Testis (tissue), 2 donors: ENCODE measurements at regions not wholly inside any gene's neighbourhood (a gene's known extent, or its start where the extent isn't known, plus 50 kb on each side); places are given as distances from the start of the nearest gene placed in this dataset.

ENCODE experiments used
- DNase-seq: peaks from one replicate; pipeline ENCODE4 v3.0.0-alpha.2; 2019
- H3K27ac ChIP-seq, 2 donors: fragments of 200-600 bp; sonication (generic); one replicate each; pipeline ENCODE4 v1.5.1; 2019
- H3K27me3 ChIP-seq: fragments of 200-600 bp; sonication (generic); one replicate; pipeline ENCODE4 v1.5.1; 2019
- H3K36me3 ChIP-seq: fragments of 200-600 bp; sonication (generic); one replicate; pipeline ENCODE4 v1.5.1; 2017; ENCODE audit warnings: low read depth; ENCODE audit errors: missing control alignments
- H3K4me1 ChIP-seq: fragments of 200-600 bp; sonication (generic); one replicate; pipeline ENCODE4 v1.5.1; 2019
- H3K4me3 ChIP-seq, 2 donors: fragments of 200-600 bp; sonication (generic); one replicate each; pipeline ENCODE4 v1.5.1; 2017 to 2019
- H3K9me3 ChIP-seq: fragments of 200-600 bp; sonication (generic); one replicate; pipeline ENCODE4 v1.5.1; 2017
- CTCF ChIP-seq, 3 experiments: fragments of 450-650 bp in 2 of 3; fragments of 200-600 bp in 1 of 3; sonication (generic) in 1 of 3; IDR thresholded peaks; one replicate each; pipeline ENCODE4 v1.5.1; 2016 to 2019; ENCODE audit warnings: antibody characterized with exemption in 3 of 3, mild to moderate bottlenecking in 2 of 3, moderate library complexity in 1 of 3
- POLR2A ChIP-seq: fragments of 450-650 bp; IDR thresholded peaks from one replicate; pipeline ENCODE4 v1.6.1; 2017; ENCODE audit warnings: antibody characterized with exemption, mild to moderate bottlenecking, moderate library complexity
- WGBS, 2 donors: methylation state at CpG; one replicate each; pipeline ENCODE4 v1.1.5; 2018; 5-methylcytosine and 5-hydroxymethylcytosine counted together
- intact Hi-C: fragments of 100-400 bp; cut with DNase I; formaldehyde crosslinking; loops from one replicate; pipeline ENCODE4 v1.15.1; 2023; ENCODE audit warnings: low total_unique reads

DNA sequence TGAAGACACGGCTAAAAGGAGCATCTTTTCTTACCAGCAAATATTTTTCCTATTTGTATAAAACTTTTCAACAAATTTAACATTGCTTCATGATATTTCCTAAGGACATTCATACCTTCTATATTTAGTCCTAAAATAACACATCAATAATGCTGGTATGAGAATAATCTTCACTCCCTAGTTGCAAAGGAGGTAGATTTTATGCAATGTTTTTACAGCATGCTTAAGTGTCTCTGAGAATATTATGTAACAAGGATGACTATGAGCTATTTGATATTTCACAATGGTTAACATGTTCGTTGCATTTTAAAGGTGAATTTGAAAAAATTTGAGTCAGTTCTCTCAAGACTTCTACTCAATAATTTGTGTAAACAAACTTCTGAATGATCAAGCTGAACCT, 506.7 kb downstream of the NUP35 start:
- Histone ChIP-seq H3K4me1 (no peaks in the 10 kb centered on the region), H3K4me3 (no peak overlapping the region), H3K36me3 (no peaks in the 10 kb centered on the region), H3K27ac (no peak overlapping the region), H3K27me3 (no peaks in the 10 kb centered on the region), H3K9me3 (no peaks in the 10 kb centered on the region)
- no peak for TF ChIP-seq POLR2A
- no peak for TF ChIP-seq CTCF (IDR thresholded peaks at IDR 0.05)
- intact Hi-C loops, result no loop called here
- WGBS, 2 donors, result 85 to 97% methylated on average over 2 of the region's 2 CpGs
- no peak for DNase-seq

GRCh38 chr2:183656121-183656520, 531.9 kb downstream of the NUP35 start:
- Histone ChIP-seq H3K36me3 (no peaks in the 10 kb centered on the region), H3K4me1 (no peaks in the 10 kb centered on the region), H3K27me3 (no peaks in the 10 kb centered on the region), H3K4me3 (no peak overlapping the region), H3K9me3 (no peaks in the 10 kb centered on the region), H3K27ac (no peak overlapping the region)
- intact Hi-C loops, result no loop called here
- 70 to 71% methylated on average over 1 of the region's 1 CpG for WGBS, 2 donors
- no peak for DNase-seq
- TF ChIP-seq CTCF (IDR thresholded peaks at IDR 0.05) (no peak), POLR2A (no peak)

DNA sequence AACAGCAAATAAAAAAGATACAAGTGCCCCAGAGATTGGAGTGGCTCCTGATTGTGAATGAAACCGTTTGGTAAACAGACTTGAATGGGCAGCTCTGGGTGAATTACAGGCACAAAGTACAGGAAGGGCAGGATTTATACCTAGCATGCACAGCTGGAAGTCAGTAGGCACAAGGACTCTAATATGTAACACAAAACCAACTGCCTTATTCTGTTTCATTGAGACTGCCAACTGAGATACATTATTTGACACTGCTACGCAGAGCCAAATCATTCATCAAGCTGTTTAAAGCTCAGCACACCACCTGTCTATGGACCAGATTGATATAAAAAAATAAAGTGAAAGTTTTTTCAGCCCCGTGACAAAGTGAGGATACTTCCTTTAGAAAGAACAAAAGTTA, 541.2 kb downstream of the NUP35 start:
- intact Hi-C loops, result no loop called here

GRCh38 chr2:183666031-183666430, 541.8 kb downstream of the NUP35 start:
- DNase-seq, result no peak
- Histone ChIP-seq H3K4me1 (no peaks in the 10 kb centered on the region), H3K27me3 (no peaks in the 10 kb centered on the region), H3K4me3 (no peak overlapping the region), H3K36me3 (no peaks in the 10 kb centered on the region), H3K9me3 (no peaks in the 10 kb centered on the region), H3K27ac (no peak overlapping the region)
- 71 to 74% methylated on average over 1 of the region's 1 CpG for WGBS, 2 donors
- TF ChIP-seq POLR2A, result no peak
- no peak for TF ChIP-seq CTCF (IDR thresholded peaks at IDR 0.05)
- intact Hi-C loops, result no loop called here

More for the DNA sequence above, 541.2 kb downstream of the NUP35 start:
- TF ChIP-seq CTCF (IDR thresholded peaks at IDR 0.05) (no peak), POLR2A (no peak)
- H3K4me1 ChIP-seq, result no peaks in the 10 kb centered on the region
- no peak for DNase-seq
- no peaks in the 10 kb centered on the region for H3K36me3 ChIP-seq
- WGBS, 2 donors, result 63 to 66% methylated on average over 3 of the region's 3 CpGs
- no peaks in the 10 kb centered on the region for H3K27me3 ChIP-seq
- no peaks in the 10 kb centered on the region for H3K9me3 ChIP-seq
- H3K4me3 ChIP-seq, result no peak overlapping the region
- no peak overlapping the region for H3K27ac ChIP-seq

GRCh38 chr2:183671233-183671632, 547.0 kb downstream of the NUP35 start:
- TF ChIP-seq POLR2A (no peak), CTCF (IDR thresholded peaks at IDR 0.05) (no peak)
- Histone ChIP-seq H3K36me3 (no peaks in the 10 kb centered on the region), H3K4me1 (no peaks in the 10 kb centered on the region), H3K4me3 (no peak overlapping the region), H3K9me3 (no peaks in the 10 kb centered on the region), H3K27me3 (no peaks in the 10 kb centered on the region), H3K27ac (no peak overlapping the region)
- DNase-seq, result no peak
- 82 to 83% methylated on average over 2 of the region's 2 CpGs for WGBS, 2 donors
- intact Hi-C loops, result no loop called here
